ENCODE measurements at regions not wholly inside any gene's neighbourhood (a gene's known extent, or its start where the extent isn't known, plus 50 kb on each side); places are given as distances from the start of the nearest gene placed in this dataset.
"Not testable (repeated sequence)": the region's sequence is repeated elsewhere in the genome, so short reads cannot be mapped to it uniquely, and the experiment has no call there.

- DNase-seq (ENCODE audit: low read depth) = not testable (repeated sequence)
Observed at GRCh38 chrX:122375533-122375932, 808.5 kb upstream of the GRIA3 start.

GRCh38 chrX:122389005-122389404 is 795.1 kb upstream of the GRIA3 start:
- no peak for DNase-seq (ENCODE audit: low read depth)

- no peak for DNase-seq (ENCODE audit: low read depth)
Observed at GRCh38 chrX:122418758-122419157, 765.3 kb upstream of the GRIA3 start.

GRCh38 chrX:122421434-122422121 is 762.5 kb upstream of the GRIA3 start:
- DNase-seq (ENCODE audit: low read depth) = no peak

GRCh38 chrX:122422547-122422946 is 761.5 kb upstream of the GRIA3 start:
- DNase-seq (ENCODE audit: low read depth) = no peak

GRCh38 chrX:122434942-122435341 is 749.1 kb upstream of the GRIA3 start:
- DNase-seq (ENCODE audit: low read depth) = no peak

- no peak for DNase-seq (ENCODE audit: low read depth)
Observed at GRCh38 chrX:122439831-122440230, 744.2 kb upstream of the GRIA3 start.

- no peak for DNase-seq (ENCODE audit: low read depth)
Observed at GRCh38 chrX:122440832-122441231, 743.2 kb upstream of the GRIA3 start.

GRCh38 chrX:122441451-122441850 is 742.6 kb upstream of the GRIA3 start:
- DNase-seq (ENCODE audit: low read depth) = no peak

GRCh38 chrX:122445466-122445865 is 738.6 kb upstream of the GRIA3 start:
- no peak for DNase-seq (ENCODE audit: low read depth)

GRCh38 chrX:122464341-122464740 is 719.7 kb upstream of the GRIA3 start:
- no peak for DNase-seq (ENCODE audit: low read depth)

GRCh38 chrX:122475306-122475705 is 708.8 kb upstream of the GRIA3 start:
- no peak for DNase-seq (ENCODE audit: low read depth)

GRCh38 chrX:122500556-122500955 is 683.5 kb upstream of the GRIA3 start:
- no peak for DNase-seq (ENCODE audit: low read depth)

GRCh38 chrX:122501652-122502051 is 682.4 kb upstream of the GRIA3 start:
- no peak for DNase-seq (ENCODE audit: low read depth)

- DNase-seq (ENCODE audit: low read depth) = no peak
Observed at GRCh38 chrX:122504026-122504425, 680.1 kb upstream of the GRIA3 start.

GRCh38 chrX:122512561-122513072 is 671.5 kb upstream of the GRIA3 start:
- no peak for DNase-seq (ENCODE audit: low read depth)

- no peak for DNase-seq (ENCODE audit: low read depth)
Observed at GRCh38 chrX:122517786-122518185, 666.3 kb upstream of the GRIA3 start.

- DNase-seq (ENCODE audit: low read depth) = no peak
Observed at GRCh38 chrX:122545778-122546177, 638.3 kb upstream of the GRIA3 start.

GRCh38 chrX:122546269-122546668 is 637.8 kb upstream of the GRIA3 start:
- no peak for DNase-seq (ENCODE audit: low read depth)

- no peak for DNase-seq (ENCODE audit: low read depth)
Observed at GRCh38 chrX:122552286-122552800, 631.7 kb upstream of the GRIA3 start.

GRCh38 chrX:122555925-122556324 is 628.2 kb upstream of the GRIA3 start:
- DNase-seq (ENCODE audit: low read depth) = no peak

GRCh38 chrX:122565952-122566351 is 618.1 kb upstream of the GRIA3 start:
- no peak for DNase-seq (ENCODE audit: low read depth)

GRCh38 chrX:122566401-122566800 is 617.7 kb upstream of the GRIA3 start:
- no peak for DNase-seq (ENCODE audit: low read depth)

- no peak for DNase-seq (ENCODE audit: low read depth)
Observed at GRCh38 chrX:122567911-122568310, 616.2 kb upstream of the GRIA3 start.
